Endothelial cell of umbilical vein (primary cell): ENCODE measurements at regions not wholly inside any gene's neighbourhood (a gene's known extent, or its start where the extent isn't known, plus 50 kb on each side); places are given as distances from the start of the nearest gene placed in this dataset.

Experiments used
- BruUV-seq: library from RNA; stranded (reverse); fragments of 400-500 nt; replicated peaks from 2 replicates; lab custom pipeline; 2021; lab: Mats Ljungman, UMichigan
- CTCF ChIA-PET: fragments of 300-600, 350-600 bp; sonication (Branson Sonifier 250); formaldehyde crosslinking; loops from one replicate; lab custom pipeline; 2021; ENCODE audit warnings: antibody characterized with exemption, inconsistent platforms; lab: Charles Lee
- POLR2A ChIA-PET: fragments of 300-600, 350-600 bp; sonication (Branson Sonifier 250); formaldehyde crosslinking; loops from one replicate; lab custom pipeline; 2021; ENCODE audit warnings: antibody characterized with exemption, inconsistent platforms; lab: Charles Lee
- DNase-seq: peaks from one replicate; pipeline ENCODE4 v3.0.0-alpha.2; 2011; ENCODE audit warnings: low read depth, low spot score
- FAIRE-seq: peaks from 2 replicates; lab custom pipeline; 2011; peaks lifted over from hg19 to GRCh38; lab: Jason Lieb, UNC
- H2AFZ ChIP-seq: 2 replicates; pipeline ENCODE4 v1.6.0; 2012; ENCODE audit warnings: low read depth, low read length, control low read depth, inconsistent platforms
- H3K27ac ChIP-seq: 2 replicates; pipeline ENCODE4 v1.5.1; 2011; ENCODE audit warnings: low read depth, mild to moderate bottlenecking, control low read depth, low read length, moderate library complexity; ENCODE audit not compliant: insufficient read depth
- H3K27me3 ChIP-seq, 2 experiments: 2 replicates each; pipeline versions ENCODE4 v1.6.0 to v1.6.1; 2011; ENCODE audit warnings: low read length in 2 of 2, mixed read lengths in 1 of 2; ENCODE audit not compliant: control insufficient read depth in 2 of 2, insufficient read depth in 2 of 2
- H3K36me3 ChIP-seq, 2 experiments: 2 replicates in 1 of 2; 3 replicates in 1 of 2; pipeline ENCODE4 v1.5.1; 2011; ENCODE audit warnings: low read length in 2 of 2, mild to moderate bottlenecking in 1 of 2, moderate library complexity in 1 of 2; ENCODE audit not compliant: control insufficient read depth in 2 of 2, insufficient read depth in 2 of 2; ENCODE audit errors: extremely low read depth in 1 of 2
- H3K4me1 ChIP-seq: 3 replicates; pipeline ENCODE4 v1.5.1; 2011; ENCODE audit warnings: mild to moderate bottlenecking, low read length; ENCODE audit not compliant: control insufficient read depth, insufficient read depth; ENCODE audit errors: extremely low read depth
- H3K4me2 ChIP-seq: 2 replicates; pipeline ENCODE4 v1.6.1; 2011; ENCODE audit warnings: low read length, control low read depth, mixed read lengths; ENCODE audit not compliant: insufficient read depth
- H3K4me3 ChIP-seq, 3 experiments: fragments of 200-600 bp in 1 of 3; sonication (generic), shearing (Covaris generic) in 1 of 3; replicated peaks in 1 of 3; 2 replicates each; pipeline ENCODE4 v1.5.1; 2011 to 2016; ENCODE audit warnings: control low read depth in 3 of 3, low read length in 3 of 3, mild to moderate bottlenecking in 2 of 3, inconsistent platforms in 1 of 3, low read depth in 1 of 3, moderate library complexity in 1 of 3; ENCODE audit not compliant: insufficient read depth in 1 of 3
- H3K79me2 ChIP-seq: 2 replicates; pipeline ENCODE4 v1.6.0; 2012; ENCODE audit warnings: low read length, inconsistent platforms; ENCODE audit not compliant: control insufficient read depth, insufficient read depth
- H3K9ac ChIP-seq: replicated peaks from 2 replicates; pipeline ENCODE3; 2011; ENCODE audit warnings: low read length, control low read depth; ENCODE audit not compliant: insufficient read depth; ENCODE audit errors: extremely low read depth
- H3K9me1 ChIP-seq: replicated peaks from 3 replicates; pipeline ENCODE4 v1.6.0; 2011; ENCODE audit warnings: mild to moderate bottlenecking, low read length; ENCODE audit not compliant: control insufficient read depth, insufficient read depth; ENCODE audit errors: extremely low read depth
- H3K9me3 ChIP-seq: replicated peaks from 2 replicates; pipeline ENCODE4 v1.5.1; 2012; ENCODE audit warnings: low read length, inconsistent platforms; ENCODE audit not compliant: control insufficient read depth, insufficient read depth
- H4K20me1 ChIP-seq: replicated peaks from 2 replicates; pipeline ENCODE3; 2011; ENCODE audit warnings: mild to moderate bottlenecking, low read length; ENCODE audit not compliant: control insufficient read depth, insufficient read depth; ENCODE audit errors: extremely low read depth
- EZH2 ChIP-seq: IDR thresholded peaks from 2 replicates; pipeline ENCODE4 v1.6.1; 2012; ENCODE audit warnings: borderline replicate concordance, low read depth, mild to moderate bottlenecking, moderate library complexity, low read length, inconsistent platforms; ENCODE audit not compliant: severe bottlenecking
- FOS ChIP-seq: IDR thresholded peaks from 2 replicates; pipeline ENCODE4 v1.6.1; 2011; ENCODE audit warnings: mild to moderate bottlenecking, low read length, moderate library complexity, borderline replicate concordance; ENCODE audit not compliant: insufficient read depth
- GATA2 ChIP-seq: IDR thresholded peaks from 2 replicates; pipeline ENCODE4 v1.7.0; 2011; ENCODE audit warnings: low read depth, mild to moderate bottlenecking, moderate library complexity, mixed read lengths, low read length; ENCODE audit not compliant: insufficient read length, insufficient read depth
- JUN ChIP-seq: IDR thresholded peaks from 2 replicates; pipeline ENCODE4 v1.6.1; 2011; ENCODE audit warnings: borderline replicate concordance, low read depth; ENCODE audit not compliant: insufficient read length, insufficient read depth
- MYC ChIP-seq: IDR thresholded peaks from one replicate; pipeline ENCODE4 v1.6.1; 2011; ENCODE audit warnings: mild to moderate bottlenecking, low read depth, low read length
- POLR2A ChIP-seq: IDR thresholded peaks from 2 replicates; pipeline ENCODE4 v1.6.1; 2012; ENCODE audit warnings: low read depth, mild to moderate bottlenecking, control low read depth, low read length
- POLR2AphosphoS5 ChIP-seq: IDR thresholded peaks from 2 replicates; pipeline ENCODE4 v1.6.1; 2012; ENCODE audit warnings: low read depth, mild to moderate bottlenecking, control low read depth, low read length, moderate library complexity; ENCODE audit not compliant: insufficient read depth
- dilution Hi-C: fragments of 300-500 bp; cut with MboI; formaldehyde crosslinking; loops from one replicate; pipeline ENCODE4 v1.15.0; 2019; ENCODE audit warnings: low sequenced_read_pairs; ENCODE audit not compliant: extremely low pct_ligation_motif_present
- intact Hi-C: fragments of 100-400 bp; cut with micrococcal nuclease; formaldehyde crosslinking; loops from one replicate; pipeline ENCODE4 v1.10.0; 2022
- TF ChIP-seq, protein P1 (sequence below), 2 donors: IDR thresholded peaks; 1 replicate in 1 of 2; 2 replicates in 1 of 2; pipeline ENCODE4 v1.5.1; 2011; ENCODE audit warnings: low read length in 2 of 2, mild to moderate bottlenecking in 2 of 2, moderate library complexity in 2 of 2, control low read depth in 1 of 2, inconsistent platforms in 1 of 2, low read depth in 1 of 2; ENCODE audit not compliant: insufficient read depth in 1 of 2; ENCODE audit errors: extremely low read depth in 1 of 2
- TF ChIP-seq, protein P2 (sequence below): IDR thresholded peaks from 2 replicates; pipeline ENCODE4 v1.6.1; 2011; ENCODE audit not compliant: insufficient read depth, insufficient read length

DNA sequence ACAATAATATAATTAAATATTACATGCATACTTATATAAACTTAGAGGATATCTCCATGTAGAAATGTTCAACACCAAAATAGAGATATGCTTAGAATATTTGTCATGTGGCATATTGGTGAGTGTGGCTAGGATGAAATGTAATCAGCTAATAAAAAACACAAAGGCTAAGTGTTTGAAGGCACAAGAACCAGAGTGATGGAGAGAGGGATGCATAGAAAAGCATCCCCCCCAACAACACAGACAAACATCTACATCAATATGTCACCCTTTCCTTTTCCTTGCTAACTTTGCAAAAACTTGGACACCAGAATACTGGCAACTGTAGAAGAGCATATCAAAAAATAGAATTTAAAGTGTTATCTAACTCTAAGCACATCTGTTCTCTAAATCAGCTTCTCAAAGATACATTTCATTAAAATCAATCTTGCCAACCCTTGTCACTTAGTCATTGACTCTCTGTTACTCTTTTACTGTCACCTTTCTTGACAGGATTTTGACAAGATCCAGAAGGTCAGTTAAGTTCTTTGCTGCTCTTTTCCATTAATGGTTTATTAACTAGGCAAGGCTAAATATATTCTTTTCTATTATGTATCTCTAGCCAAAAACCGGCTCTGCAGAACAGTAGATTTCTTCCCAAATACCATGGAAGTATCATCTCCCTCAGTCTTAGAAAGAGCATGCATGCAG, 695.9 kb downstream of the OTOL1 start:
- Histone ChIP-seq H2AFZ (no peak overlapping the region), H3K4me1 (no peaks in the 10 kb centered on the region), H3K79me2 (no peaks in the 10 kb centered on the region), H3K27me3 (no peaks in the 10 kb centered on the region), H3K27ac (no peak overlapping the region), H4K20me1 (no peaks in the 10 kb centered on the region), H3K4me2 (no peak overlapping the region), H3K9me1 (no peaks in the 10 kb centered on the region), H3K4me3 (no peak overlapping the region), H3K9me3 (peaks cover 2% of the 10 kb centered on the region), H3K9ac (no peak overlapping the region), H3K36me3 (no peaks in the 10 kb centered on the region)
- TF ChIP-seq, protein P1, sequence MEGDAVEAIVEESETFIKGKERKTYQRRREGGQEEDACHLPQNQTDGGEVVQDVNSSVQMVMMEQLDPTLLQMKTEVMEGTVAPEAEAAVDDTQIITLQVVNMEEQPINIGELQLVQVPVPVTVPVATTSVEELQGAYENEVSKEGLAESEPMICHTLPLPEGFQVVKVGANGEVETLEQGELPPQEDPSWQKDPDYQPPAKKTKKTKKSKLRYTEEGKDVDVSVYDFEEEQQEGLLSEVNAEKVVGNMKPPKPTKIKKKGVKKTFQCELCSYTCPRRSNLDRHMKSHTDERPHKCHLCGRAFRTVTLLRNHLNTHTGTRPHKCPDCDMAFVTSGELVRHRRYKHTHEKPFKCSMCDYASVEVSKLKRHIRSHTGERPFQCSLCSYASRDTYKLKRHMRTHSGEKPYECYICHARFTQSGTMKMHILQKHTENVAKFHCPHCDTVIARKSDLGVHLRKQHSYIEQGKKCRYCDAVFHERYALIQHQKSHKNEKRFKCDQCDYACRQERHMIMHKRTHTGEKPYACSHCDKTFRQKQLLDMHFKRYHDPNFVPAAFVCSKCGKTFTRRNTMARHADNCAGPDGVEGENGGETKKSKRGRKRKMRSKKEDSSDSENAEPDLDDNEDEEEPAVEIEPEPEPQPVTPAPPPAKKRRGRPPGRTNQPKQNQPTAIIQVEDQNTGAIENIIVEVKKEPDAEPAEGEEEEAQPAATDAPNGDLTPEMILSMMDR (IDR thresholded peaks at IDR 0.05; ENCODE audit: extremely low read depth in 1 of 2, insufficient read depth in 1 of 2, low read depth in 1 of 2, low read length in 2 of 2): no peak
- TF ChIP-seq EZH2: no peak
- TF ChIP-seq POLR2AphosphoS5: no peak
- TF ChIP-seq, protein P2, sequence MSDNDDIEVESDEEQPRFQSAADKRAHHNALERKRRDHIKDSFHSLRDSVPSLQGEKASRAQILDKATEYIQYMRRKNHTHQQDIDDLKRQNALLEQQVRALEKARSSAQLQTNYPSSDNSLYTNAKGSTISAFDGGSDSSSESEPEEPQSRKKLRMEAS: no peak
- TF ChIP-seq JUN: no peak
- TF ChIP-seq FOS: no peak
- no peak for TF ChIP-seq GATA2
- TF ChIP-seq POLR2A: no peak
- TF ChIP-seq MYC: no peak
- ChIA-PET POLR2A (no interaction called here), CTCF (no interaction called here)
- no TSS peak for BruUV-seq
- no peak for DNase-seq
- dilution Hi-C loops (no loop called here), intact Hi-C loops (no loop called here)
- FAIRE-seq: no peak
